Right ventricle myocardium inferior (tissue), 1 donor: ENCODE measurements at regions not wholly inside any gene's neighbourhood (a gene's known extent, or its start where the extent isn't known, plus 50 kb on each side); places are given as distances from the start of the nearest gene placed in this dataset.

Experiments used
- ATAC-seq: fragments of 200-7000 bp; cut with Tn5 transposase; one replicate; pipeline ENCODE4 v1.9.1; 2020; ENCODE audit warnings: mild to moderate bottlenecking, moderate library complexity
- DNase-seq: peaks from one replicate; pipeline ENCODE4 v3.0.0; 2021; ENCODE audit errors: missing footprints
- intact Hi-C: fragments of 100-400 bp; cut with DNase I; formaldehyde crosslinking; loops from one replicate; pipeline ENCODE4 v1.11.0; 2022
- donor health status: DM: no; HTN: yes; CAD: no; lungs with severe emphysema.

DNA sequence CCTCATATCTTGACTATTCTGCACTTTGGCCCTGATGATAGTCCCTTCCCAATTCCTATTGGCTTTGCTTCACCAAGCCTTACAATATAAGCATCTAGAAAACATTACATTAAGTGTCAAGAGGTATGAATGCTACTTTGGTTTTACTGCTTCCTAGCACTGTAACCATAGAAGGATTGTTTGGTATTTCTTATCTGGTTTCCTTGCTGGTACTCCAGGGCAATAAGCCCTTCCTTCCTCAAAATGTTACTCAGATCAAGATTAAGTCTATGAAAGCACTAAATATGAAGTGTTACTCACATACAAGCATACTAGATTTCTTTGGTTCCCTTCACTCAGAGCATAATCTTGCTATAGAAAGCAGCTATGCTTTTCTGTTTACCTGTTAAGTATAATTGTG lies 492.5 kb downstream of the ETV1 start:
- intact Hi-C loops, result no loop called here
- DNase-seq (no peak), ATAC-seq (no peak)

DNA sequence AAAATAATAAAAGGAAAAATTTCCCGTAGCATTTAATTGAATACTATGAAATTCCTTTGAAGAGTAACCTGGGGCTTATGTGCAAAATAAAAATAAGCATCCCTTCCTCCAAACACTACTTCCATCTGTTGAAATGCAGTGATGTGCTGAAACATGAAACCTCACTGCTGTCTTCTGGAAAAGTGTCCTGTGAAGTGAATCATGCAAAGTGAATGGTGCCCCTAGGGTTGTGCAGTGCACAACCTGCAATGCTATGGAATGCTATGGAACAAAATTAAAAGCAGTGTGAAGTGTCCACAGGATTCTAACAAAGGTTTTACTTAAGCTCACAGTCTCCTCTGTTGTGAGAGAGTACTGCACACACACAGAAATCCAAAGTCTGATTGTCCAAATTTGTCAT lies 480.9 kb downstream of the ETV1 start:
- intact Hi-C loops, result no loop called here
- ATAC-seq (no peak), DNase-seq (no peak)

DNA sequence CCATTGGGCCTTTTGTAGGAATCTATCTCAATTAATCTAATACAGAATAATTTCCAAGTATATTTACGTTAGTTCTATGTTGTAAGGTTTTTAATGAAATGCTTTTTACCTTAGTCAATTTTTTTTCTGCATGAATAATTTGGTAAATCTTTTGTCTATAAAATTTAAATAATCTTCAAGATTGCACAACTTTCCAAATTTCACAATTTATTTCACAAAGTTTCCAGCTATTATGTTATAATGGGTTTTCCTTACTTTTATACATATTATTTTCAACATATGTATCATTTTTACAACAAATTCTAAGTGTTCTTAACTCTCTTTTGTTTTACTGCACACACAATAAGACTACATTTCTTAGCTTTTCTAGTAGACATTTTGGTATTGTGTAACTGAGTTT lies 470.7 kb downstream of the ETV1 start:
- intact Hi-C loops, result no loop called here
- DNase-seq (no peak), ATAC-seq (no peak)

DNA sequence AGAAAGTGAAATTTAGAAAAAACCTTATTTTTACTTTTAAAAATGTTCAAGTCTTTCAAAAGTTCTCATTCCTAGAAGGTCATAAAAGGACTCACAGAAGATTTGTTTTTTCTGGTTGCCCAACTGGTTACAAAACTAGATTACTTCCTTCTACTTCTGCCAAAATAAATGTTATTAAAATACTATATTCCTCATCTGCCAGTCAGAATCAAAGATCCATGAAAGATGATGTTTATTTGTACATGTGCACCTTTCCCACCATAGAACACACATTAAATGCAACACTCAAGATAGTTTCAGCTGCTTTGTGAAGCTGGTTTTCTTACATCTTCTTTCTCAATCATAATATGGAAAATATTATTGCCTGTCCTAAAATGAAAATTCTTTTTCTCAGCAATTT lies 465.4 kb downstream of the ETV1 start:
- ATAC-seq (no peak), DNase-seq (no peak)
- intact Hi-C loops, result loop anchor here (10.0 kb wide), 1 partner anchor 931 kb away; no protein-coding TSS in a partner anchor

DNA sequence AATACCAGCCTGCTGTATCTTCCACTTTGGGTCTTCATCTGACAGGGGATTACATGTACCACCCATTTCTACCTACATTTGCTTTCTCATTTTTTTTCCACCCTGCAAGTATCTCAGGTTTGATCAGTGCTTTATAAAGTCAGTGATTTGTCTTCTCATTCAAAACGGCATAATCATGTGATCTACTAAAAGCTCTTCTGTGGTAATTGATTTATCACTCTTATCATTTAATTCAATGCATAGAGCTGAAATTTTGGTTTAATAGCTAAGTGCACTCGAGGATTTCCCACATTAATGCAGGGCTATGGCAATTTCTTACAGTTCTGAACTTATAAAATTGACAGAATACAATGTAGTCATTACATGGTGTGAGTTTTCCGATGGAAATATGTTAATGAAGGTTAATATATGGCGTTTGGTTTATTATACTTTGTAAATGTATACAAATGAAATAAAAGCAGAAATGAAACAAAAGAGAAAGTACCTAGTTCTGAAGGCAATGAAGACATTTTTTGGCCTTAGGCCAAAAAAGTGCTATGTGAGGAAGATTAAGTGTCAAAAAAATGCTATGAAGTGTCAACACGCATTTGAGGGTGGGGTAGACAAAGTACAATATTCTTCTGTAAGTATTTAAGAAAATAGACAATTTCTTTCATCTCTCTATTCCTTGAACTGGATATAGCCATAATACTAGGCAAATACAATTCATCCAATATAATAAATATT lies 457.3 kb downstream of the ETV1 start:
- ATAC-seq (no peak), DNase-seq (no peak)
- intact Hi-C loops, result no loop called here

DNA sequence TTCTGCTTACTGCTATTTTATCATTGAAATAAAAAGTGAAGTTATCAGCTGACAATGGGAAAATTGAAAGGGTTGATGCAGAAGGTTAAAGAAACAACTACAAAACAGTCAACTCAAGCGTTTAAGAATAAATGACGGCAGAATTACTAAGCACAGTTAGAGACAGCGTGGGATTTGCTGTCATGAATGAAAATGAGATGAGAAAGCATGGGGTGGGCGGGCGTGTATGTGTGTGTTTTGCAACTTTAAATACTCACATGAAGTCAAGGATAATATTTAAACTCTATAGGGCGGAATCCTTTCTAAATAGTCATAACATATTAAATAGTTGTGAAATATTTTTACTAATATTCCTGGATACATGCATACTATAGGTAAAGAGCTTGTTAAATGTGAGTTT lies 450.8 kb downstream of the ETV1 start:
- ATAC-seq (no peak), DNase-seq (no peak)
- intact Hi-C loops, result no loop called here

DNA sequence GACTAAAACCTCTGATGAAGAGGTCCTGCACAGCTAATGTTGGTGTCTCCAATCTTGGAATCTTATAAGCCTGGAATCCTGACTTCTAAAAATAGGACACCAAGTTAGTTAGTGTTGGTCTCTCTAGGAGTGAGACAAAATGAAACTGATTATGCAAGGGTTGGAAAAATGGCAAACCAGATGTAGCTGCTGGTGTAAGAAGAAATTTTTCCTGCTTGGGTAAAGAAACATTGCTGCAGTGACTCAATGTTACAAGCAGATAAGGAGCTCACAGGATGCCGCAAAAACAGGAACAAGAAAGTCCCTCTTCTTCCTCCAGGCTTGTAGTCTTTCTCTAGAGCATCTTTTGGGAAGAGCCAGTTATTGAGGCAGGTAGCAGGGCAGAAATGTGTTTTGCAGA lies 449.0 kb downstream of the ETV1 start:
- ATAC-seq (no peak), DNase-seq (no peak)
- intact Hi-C loops, result no loop called here

DNA sequence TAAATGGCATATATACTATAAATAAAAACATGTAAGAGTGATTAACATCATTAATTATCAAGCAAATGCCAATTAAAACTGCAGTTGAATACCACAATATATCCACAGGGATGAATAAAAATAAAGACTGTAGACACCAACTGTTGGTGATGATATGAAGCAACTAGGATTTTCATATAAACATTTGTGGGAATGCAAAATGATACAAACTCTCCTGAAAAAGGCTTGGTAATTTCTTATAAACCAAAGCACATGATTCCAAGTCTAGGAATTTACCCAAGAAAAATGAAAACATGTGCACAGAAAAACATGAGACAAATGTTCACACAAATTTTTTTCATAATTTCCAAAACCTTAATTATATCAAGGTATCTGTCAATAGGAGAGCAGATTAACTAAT lies 448.1 kb downstream of the ETV1 start:
- DNase-seq, result no peak
- intact Hi-C loops, result no loop called here
- no peak for ATAC-seq

DNA sequence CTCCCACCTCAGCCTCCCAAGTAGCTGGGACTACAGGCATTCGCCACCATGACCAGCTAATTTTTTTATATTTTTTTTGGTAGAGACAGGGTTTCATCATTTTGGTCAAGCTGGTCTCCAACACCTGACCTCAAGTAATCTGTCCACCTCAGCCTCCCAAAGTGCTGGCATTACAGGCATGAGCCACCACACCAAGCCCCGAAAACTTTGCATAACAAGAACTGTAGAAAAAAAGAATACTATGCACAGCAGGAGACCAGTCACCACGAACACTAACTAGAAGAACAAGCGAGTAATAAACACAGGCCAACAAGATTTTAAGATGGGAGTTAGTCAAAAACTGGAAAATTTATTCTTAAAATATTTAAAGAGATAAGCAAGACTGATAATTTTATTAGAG lies 447.0 kb downstream of the ETV1 start:
- no peak for DNase-seq
- intact Hi-C loops, result no loop called here
- ATAC-seq, result no peak

DNA sequence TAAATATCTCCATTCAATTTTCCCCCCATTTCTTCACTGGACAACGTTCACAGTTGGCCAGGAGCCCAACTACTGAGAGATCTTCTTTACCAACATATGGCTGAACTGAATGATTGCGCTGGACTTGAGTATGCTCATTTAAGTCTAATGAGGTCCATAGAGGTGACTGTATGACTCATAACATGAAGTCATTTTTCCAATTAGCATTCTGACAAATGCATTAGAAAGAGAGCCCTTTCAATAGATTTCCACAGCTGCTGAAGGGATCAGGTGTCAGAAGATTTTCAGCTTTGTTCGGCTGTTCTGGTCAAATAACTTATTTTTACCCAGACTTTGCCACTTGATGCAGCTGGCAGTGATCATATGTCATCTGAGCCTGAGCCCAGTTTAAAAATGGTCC lies 438.0 kb downstream of the ETV1 start:
- DNase-seq (no peak), ATAC-seq (no peak)
- intact Hi-C loops, result no loop called here

DNA sequence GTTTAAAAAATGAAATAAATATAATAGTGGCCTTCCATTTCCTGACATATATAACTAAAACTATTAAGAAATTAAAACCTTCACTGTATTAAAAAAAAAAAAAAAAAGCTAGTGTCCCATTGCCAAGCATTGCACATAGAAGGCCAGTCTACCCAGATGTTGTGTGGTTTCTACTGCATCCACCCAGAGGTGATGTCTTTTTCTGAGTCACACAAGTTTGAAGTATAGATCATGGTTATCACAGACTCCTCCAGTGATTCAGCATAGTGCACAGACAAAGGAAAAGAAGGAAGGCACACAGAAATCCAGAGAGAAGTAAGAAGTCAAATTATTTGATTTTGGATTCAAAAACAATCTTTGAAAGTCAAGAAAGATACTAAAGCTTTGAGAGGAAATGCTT lies 429.0 kb downstream of the ETV1 start:
- no peak for DNase-seq
- no peak for ATAC-seq
- intact Hi-C loops, result no loop called here

DNA sequence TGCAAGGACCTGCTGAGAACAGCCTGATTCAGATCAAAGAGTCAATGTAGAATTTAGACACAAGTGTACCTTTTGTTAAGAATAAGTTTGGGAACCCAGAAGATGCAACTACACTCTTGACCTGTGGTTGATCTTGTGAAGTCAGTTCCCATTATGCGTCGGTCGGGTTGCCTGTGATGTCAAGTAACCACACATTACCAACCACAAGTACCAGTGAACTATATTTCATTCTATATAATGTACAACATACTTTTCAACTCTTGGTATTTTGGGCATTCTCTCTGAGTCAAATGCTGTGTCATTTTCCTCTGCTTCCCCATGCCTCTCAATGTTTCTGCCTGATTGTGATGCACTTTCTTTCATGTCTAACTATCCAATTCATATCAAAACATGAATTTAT lies 426.2 kb downstream of the ETV1 start:
- DNase-seq (no peak), ATAC-seq (no peak)
- intact Hi-C loops, result no loop called here

DNA sequence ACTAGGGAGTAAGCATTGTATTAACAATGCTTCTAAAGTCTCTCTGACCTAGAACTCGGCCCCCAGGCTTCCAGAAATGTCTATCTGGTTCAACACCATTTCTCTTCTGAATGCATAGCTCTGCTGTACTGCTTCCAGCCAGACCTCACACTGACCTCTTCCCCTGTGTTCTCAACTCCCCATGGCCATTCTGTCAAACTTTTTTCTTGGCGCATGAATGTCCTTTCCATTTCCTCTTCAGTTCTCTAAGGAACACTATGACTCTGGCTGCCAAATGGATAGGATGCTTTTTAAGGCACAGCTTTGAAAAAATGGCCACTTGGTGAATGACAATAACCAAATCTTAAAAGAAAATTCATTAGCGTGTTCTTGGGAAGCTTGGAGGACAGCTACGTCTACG lies 425.8 kb downstream of the ETV1 start:
- DNase-seq (no peak), ATAC-seq (no peak)
- intact Hi-C loops, result no loop called here

DNA sequence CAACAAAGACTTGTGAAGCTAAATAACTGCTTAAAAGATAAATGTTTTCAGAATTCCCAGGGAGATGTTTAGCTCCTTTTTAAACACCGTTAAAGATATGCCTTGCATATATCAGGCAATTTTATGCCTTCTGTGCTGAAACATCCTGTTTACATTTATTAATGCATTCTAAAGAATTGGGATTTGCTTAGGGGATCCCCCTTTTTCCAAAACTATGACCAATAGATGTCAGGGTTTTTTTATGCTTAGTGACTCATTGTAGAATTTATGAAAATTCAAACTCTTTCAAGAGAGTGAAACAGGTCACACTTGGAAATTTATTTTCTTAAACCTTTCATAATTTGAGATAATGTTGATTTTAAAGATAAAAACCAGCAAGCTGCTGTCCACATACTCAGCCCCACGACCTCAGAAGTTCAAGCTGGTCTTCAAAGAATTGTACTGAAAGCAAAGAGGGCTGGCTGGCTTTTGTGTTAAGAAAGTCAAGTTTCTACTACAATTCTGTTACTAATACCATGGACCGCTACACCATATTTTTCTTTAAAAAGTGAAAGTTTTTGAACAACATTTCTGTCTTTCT lies 411.8 kb downstream of the ETV1 start:
- ATAC-seq (no peak), DNase-seq (no peak)
- intact Hi-C loops, result no loop called here

DNA sequence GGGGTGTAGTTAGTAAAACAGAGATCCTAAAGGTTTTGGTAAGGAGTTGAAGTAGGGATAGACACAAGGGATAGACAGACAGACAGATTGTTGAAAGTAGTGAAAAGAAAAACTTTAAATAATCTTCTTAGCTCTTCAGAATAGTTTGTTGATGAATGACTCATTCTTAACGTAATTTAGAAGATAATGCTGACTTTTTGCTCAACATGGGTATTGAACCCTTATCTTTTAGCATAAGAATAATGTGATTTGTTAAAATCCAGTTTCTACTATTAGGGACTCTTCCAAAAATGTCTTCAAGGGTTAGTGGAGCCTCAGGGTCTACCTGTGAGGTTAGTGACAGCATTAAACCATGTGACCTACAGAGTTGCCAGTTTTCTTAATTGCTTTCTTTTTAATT lies 411.2 kb downstream of the ETV1 start:
- ATAC-seq (no peak), DNase-seq (no peak)
- intact Hi-C loops, result no loop called here

DNA sequence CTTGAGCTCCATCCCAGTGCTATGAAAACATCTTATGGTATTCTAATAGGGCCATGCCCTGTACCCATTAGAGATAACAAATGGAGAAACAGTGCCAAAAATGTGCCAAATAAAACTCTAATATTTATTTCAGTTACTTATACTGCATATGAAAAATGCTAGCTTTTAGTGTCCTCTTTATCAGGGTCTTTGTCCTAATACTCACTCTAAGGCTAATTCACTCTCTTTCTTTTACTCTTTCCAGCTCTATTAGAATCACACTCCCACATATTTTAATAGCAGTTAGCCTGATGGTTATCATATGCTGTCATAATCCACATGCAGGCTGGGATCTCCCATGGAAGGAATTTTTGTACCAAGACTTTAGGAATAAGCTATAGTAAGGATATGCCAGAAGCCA lies 408.4 kb downstream of the ETV1 start:
- DNase-seq (no peak), ATAC-seq (no peak)
- intact Hi-C loops, result no loop called here

DNA sequence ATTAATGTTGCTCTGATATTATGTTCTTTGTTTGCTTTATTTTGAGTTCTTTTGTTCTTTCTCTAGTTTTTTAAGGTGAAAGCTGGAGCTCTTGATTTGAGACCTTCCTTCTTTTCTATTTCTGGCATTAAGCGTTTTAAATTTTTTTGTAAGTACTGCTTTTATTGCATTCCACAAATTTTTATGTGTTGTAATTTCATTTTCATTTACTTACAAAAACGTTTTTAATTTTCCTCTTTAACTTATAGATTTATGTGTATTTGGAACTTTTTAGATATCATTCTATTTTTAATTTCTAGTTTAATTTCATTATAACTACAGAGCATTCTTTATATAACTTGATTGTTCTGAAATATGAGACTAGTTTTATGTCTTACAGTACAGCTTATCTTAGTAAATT lies 395.6 kb downstream of the ETV1 start:
- ATAC-seq (no peak), DNase-seq (no peak)
- intact Hi-C loops, result no loop called here

DNA sequence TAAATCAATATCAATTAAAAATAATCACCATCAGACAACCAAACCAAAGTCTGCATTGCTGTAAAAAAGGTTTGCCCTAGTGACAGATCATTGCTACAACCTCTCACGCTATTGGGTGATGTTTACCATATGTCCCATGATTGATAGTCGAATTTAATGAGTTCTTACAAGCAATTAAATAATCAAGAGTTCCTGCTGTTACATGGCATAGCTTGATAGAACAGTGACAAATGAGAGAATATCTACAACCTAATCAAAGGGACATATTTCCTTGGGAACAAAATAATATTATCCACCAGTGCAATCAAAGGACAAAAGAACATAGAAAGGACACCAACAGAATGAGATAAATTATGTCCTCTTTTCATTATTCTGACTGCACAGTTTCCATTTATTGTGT lies 387.4 kb downstream of the ETV1 start:
- no peak for DNase-seq

DNA sequence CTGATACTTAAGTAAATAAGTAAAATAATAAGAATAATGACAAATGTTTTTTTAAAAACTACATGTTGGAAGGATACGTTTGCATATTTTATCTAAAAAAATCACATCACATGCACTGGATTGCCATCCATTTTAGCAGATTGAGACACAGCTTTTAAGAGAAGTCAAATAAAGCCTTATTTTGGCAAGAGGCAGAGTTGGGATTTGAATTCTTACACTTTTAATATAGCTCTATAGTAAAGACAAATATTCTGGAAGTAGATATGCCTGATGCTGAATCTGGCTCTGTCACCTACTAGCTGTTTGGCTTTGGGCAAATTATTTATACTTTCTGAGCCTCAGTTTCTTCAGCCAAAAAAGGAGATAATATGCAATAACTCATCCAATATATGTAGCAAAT lies 386.4 kb downstream of the ETV1 start:
- DNase-seq (no peak), ATAC-seq (no peak)
- intact Hi-C loops, result no loop called here

More for the DNA sequence above, 387.4 kb downstream of the ETV1 start:
- no peak for ATAC-seq
- intact Hi-C loops, result no loop called here

DNA sequence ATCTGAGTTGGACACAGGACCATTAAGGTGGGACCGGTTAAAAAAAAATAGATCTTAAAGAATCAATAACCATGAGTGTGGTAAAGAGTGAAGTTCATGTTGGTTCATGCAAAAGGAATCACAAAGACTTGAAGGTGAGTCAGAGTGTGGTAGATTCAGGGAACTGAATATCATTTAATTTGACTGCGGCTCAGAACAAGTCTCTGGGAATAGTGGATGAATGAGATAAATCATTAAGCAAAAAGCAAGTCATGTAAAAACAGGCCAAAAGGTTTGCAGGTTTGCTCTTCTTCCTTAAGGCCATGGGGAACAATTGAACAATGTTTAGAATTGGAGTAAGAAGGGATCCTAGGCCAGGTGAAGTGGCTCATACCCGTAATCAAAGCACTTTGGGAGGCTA lies 385.8 kb downstream of the ETV1 start:
- ATAC-seq, result no peak

DNA sequence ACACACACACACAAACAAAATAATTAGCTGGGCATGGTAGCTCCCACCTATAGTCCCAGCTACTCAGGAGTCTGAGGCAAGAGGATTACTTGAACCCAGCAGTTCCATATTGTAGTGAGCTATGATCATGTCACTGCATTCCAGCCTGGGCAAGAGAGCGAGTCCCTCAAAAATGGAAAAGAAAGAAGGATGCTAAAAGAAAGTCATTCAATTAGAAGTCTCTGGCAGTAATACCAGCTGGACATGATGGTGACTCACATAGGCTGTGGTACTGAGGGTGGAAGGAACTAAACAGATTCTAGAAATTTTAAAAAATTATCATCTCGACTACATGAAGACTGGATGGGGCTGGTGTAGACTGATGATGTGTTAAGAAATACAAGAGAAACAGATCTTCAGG lies 385.3 kb downstream of the ETV1 start:
- intact Hi-C loops, result no loop called here
- no peak for ATAC-seq
- DNase-seq, result no peak

More for the DNA sequence above, 385.8 kb downstream of the ETV1 start:
- intact Hi-C loops, result no loop called here
- no peak for DNase-seq
